ENCODE measurements at regions not wholly inside any gene's neighbourhood (a gene's known extent, or its start where the extent isn't known, plus 50 kb on each side); places are given as distances from the start of the nearest gene placed in this dataset.

GRCh38 chr4:151948351-151949016 is 187.7 kb upstream of the GATB start:
- TF ChIP-seq CTCF (conservative IDR thresholded peaks at IDR 0.05) (no peak), ZFX (IDR thresholded peaks at IDR 0.05) (no peak)
